SK-N-SH treated with all-trans-retinoic acid at 6 μM for 48 hours (cell line): ENCODE measurements at regions not wholly inside any gene's neighbourhood (a gene's known extent, or its start where the extent isn't known, plus 50 kb on each side); places are given as distances from the start of the nearest gene placed in this dataset.

Experiments
- ATAC-seq: fragments of 200-7000 bp; cut with Tn5 transposase; 3 replicates; pipeline ENCODE4 v1.9.1; 2020; ENCODE audit warnings: mild to moderate bottlenecking, moderate library complexity
- ARNTL ChIP-seq: fragments of 450-650 bp; formaldehyde crosslinking; IDR thresholded peaks from 2 replicates; pipeline ENCODE4 v1.5.0; 2020; ENCODE audit warnings: low read depth, mild to moderate bottlenecking, moderate library complexity, borderline replicate concordance
- BACH2 ChIP-seq: fragments of 250-450 bp; sonication (Bioruptor Pico); IDR thresholded peaks from 2 replicates; pipeline ENCODE4 v1.9.0; 2021; ENCODE audit warnings: mild to moderate bottlenecking, borderline replicate concordance
- CSDC2 ChIP-seq: fragments of 250-450 bp; sonication (Bioruptor Pico); IDR thresholded peaks from 2 replicates; pipeline ENCODE4 v1.5.0; 2020; ENCODE audit warnings: mild to moderate bottlenecking, moderate library complexity
- ESRRG ChIP-seq: fragments of 250-450 bp; sonication (Bioruptor Pico); IDR thresholded peaks from 2 replicates; pipeline ENCODE4 v1.6.1; 2021; ENCODE audit warnings: mild to moderate bottlenecking
- ISL1 ChIP-seq: fragments of 250-450 bp; sonication (Bioruptor Pico); IDR thresholded peaks from 2 replicates; pipeline ENCODE4 v2.1.2; 2022; ENCODE audit warnings: mild to moderate bottlenecking, moderate library complexity
- RARB ChIP-seq: fragments of 250-450 bp; sonication (Bioruptor Pico); IDR thresholded peaks from 2 replicates; pipeline ENCODE4 v1.8.0; 2021; ENCODE audit warnings: mild to moderate bottlenecking, moderate library complexity
- SNAI2 ChIP-seq: fragments of 250-450 bp; sonication (Bioruptor Pico); IDR thresholded peaks from 2 replicates; pipeline ENCODE4 v1.5.0; 2020; ENCODE audit warnings: mild to moderate bottlenecking, moderate library complexity
- TCF4 ChIP-seq: fragments of 250-450 bp; sonication (Bioruptor Pico); IDR thresholded peaks from 2 replicates; pipeline ENCODE4 v1.8.0; 2021; ENCODE audit warnings: mild to moderate bottlenecking, moderate library complexity, borderline replicate concordance
- TOX ChIP-seq: fragments of 250-450 bp; sonication (Bioruptor Pico); IDR thresholded peaks from 2 replicates; pipeline ENCODE4 v1.8.0; 2021; ENCODE audit warnings: mild to moderate bottlenecking, moderate library complexity, borderline replicate concordance
- ZC3H10 ChIP-seq: fragments of 250-450 bp; sonication (Bioruptor Pico); IDR thresholded peaks from 2 replicates; pipeline ENCODE4 v1.5.1; 2021; ENCODE audit warnings: mild to moderate bottlenecking, moderate library complexity
- ZFP3 ChIP-seq: fragments of 250-450 bp; sonication (Bioruptor Pico); IDR thresholded peaks from 2 replicates; pipeline ENCODE4 v1.5.0; 2020; ENCODE audit warnings: mild to moderate bottlenecking, moderate library complexity
- ZFP30 ChIP-seq: fragments of 450-650 bp; formaldehyde crosslinking; IDR thresholded peaks from 2 replicates; pipeline ENCODE4 v1.5.0; 2022; ENCODE audit warnings: mild to moderate bottlenecking, moderate library complexity
- ZNF565 ChIP-seq: fragments of 450-650 bp; formaldehyde crosslinking; conservative IDR thresholded peaks from 2 replicates; pipeline ENCODE4 v1.5.0; 2020; ENCODE audit warnings: low read depth, mild to moderate bottlenecking, moderate library complexity
- ZNF70 ChIP-seq: fragments of 450-650 bp; formaldehyde crosslinking; IDR thresholded peaks from 2 replicates; pipeline ENCODE4 v1.5.0; 2020; ENCODE audit warnings: mild to moderate bottlenecking, moderate library complexity
- ZNF8 ChIP-seq: fragments of 450-650 bp; formaldehyde crosslinking; IDR thresholded peaks from 2 replicates; pipeline ENCODE4 v1.5.0; 2020; ENCODE audit warnings: mild to moderate bottlenecking, moderate library complexity
- TF ChIP-seq, protein P1 (sequence below): fragments of 250-450 bp; sonication (Bioruptor Pico); IDR thresholded peaks from 2 replicates; pipeline ENCODE4 v1.5.1; 2021; ENCODE audit warnings: mild to moderate bottlenecking, moderate library complexity
- TF ChIP-seq, protein P2 (sequence below): fragments of 250-450 bp; sonication (Bioruptor Pico); IDR thresholded peaks from 2 replicates; pipeline ENCODE4 v1.8.0; 2021; ENCODE audit warnings: low read depth, mild to moderate bottlenecking, moderate library complexity, borderline replicate concordance
- TF ChIP-seq, protein P3 (sequence below): fragments of 250-450 bp; sonication (Bioruptor Pico); IDR thresholded peaks from 2 replicates; pipeline ENCODE4 v1.5.1; 2020; ENCODE audit warnings: low read depth, mild to moderate bottlenecking, moderate library complexity
- TF ChIP-seq, protein P4 (sequence below): fragments of 250-450 bp; sonication (Bioruptor Pico); IDR thresholded peaks from 2 replicates; pipeline ENCODE4 v1.8.0; 2020; ENCODE audit warnings: mild to moderate bottlenecking, moderate library complexity, borderline replicate concordance

DNA sequence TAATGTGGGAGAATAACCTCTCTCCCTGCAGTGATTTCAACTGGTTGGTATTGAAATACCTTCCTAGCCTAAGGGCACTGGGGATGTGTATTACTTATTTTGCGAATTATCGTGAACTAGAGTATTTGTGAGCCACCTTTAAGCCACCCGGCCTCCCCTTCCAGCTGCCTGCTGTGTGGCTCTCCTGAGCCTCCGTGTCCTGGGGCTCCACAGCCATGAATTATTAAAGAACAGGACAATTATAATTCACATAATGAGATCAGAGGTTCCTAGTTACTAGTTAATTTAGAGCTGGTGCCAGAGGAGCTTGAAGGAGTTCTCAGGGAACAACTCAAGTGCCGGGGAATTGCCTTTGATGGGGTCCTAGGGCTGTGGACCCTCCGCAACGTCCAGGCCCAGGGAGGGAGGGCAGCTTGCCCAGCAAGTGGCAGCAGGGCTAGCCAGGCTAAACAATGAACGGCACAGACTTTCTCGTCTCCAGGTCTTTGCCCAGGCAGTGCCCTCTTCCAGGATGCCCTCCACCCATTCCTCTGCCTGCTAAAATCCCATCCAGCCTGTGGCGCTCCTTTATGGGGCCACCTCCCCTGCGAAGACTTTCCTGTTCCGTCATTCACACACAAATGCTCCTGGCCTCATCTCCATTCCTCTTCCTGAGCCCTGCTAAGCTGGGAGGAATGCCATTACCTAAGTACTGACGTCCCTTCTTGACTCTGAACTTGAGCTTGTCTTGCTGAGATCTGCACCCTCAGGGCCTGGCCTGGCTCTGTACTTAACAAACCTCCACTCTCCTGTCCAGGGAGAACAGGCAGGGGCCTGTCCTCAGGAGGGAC is 91.5 kb downstream of the RTL6 start (continued):
- TF ChIP-seq, protein P1, sequence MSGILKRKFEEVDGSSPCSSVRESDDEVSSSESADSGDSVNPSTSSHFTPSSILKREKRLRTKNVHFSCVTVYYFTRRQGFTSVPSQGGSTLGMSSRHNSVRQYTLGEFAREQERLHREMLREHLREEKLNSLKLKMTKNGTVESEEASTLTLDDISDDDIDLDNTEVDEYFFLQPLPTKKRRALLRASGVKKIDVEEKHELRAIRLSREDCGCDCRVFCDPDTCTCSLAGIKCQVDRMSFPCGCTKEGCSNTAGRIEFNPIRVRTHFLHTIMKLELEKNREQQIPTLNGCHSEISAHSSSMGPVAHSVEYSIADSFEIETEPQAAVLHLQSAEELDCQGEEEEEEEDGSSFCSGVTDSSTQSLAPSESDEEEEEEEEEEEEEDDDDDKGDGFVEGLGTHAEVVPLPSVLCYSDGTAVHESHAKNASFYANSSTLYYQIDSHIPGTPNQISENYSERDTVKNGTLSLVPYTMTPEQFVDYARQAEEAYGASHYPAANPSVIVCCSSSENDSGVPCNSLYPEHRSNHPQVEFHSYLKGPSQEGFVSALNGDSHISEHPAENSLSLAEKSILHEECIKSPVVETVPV (CRISPR knock-in tag), result no peak
- no peak for TF ChIP-seq ZNF70
- TF ChIP-seq ZNF565 (CRISPR knock-in tag), result no peak
- no peak for TF ChIP-seq ARNTL (CRISPR knock-in tag)
- TF ChIP-seq TCF4 (CRISPR knock-in tag), result no peak
- TF ChIP-seq ZNF8 (CRISPR knock-in tag), result no peak
- no peak for TF ChIP-seq ZFP30 (CRISPR knock-in tag)
- no peak for TF ChIP-seq ESRRG (CRISPR knock-in tag)
- TF ChIP-seq RARB (CRISPR knock-in tag), result no peak

DNA sequence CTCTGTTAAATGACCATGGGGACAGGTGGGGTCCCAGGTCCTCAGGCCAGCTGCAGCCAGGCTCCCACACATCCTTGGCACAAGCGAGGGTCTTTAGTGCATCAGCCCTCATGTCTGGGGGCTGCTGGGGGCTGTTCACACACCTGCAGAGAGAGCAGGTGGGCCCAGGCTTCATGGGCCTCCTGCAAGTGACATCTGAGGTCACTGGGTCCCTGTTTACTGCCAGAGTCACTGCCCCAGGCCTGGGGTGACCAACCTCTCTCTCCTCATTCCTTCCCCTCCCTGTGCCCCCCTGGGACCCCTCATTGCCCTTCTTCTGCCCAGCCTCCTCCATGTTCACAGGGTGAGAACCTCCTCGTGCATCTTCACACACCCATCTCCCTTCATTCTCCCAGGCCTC is 92.4 kb downstream of the RTL6 start:
- no peak for ATAC-seq
- TF ChIP-seq ISL1 (CRISPR knock-in tag), result no peak
- no peak for TF ChIP-seq TOX (CRISPR knock-in tag)
- TF ChIP-seq, protein P2, sequence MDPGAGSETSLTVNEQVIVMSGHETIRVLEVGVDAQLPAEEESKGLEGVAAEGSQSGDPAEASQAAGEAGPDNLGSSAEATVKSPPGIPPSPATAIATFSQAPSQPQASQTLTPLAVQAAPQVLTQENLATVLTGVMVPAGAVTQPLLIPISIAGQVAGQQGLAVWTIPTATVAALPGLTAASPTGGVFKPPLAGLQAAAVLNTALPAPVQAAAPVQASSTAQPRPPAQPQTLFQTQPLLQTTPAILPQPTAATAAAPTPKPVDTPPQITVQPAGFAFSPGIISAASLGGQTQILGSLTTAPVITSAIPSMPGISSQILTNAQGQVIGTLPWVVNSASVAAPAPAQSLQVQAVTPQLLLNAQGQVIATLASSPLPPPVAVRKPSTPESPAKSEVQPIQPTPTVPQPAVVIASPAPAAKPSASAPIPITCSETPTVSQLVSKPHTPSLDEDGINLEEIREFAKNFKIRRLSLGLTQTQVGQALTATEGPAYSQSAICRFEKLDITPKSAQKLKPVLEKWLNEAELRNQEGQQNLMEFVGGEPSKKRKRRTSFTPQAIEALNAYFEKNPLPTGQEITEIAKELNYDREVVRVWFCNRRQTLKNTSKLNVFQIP (CRISPR knock-in tag), result no peak
- no peak for TF ChIP-seq BACH2 (CRISPR knock-in tag)
- no peak for TF ChIP-seq ZFP30 (CRISPR knock-in tag)
- no peak for TF ChIP-seq ZC3H10 (CRISPR knock-in tag)
- TF ChIP-seq, protein P1 (CRISPR knock-in tag), result no peak
- TF ChIP-seq TCF4 (CRISPR knock-in tag), result no peak
- no peak for TF ChIP-seq ZNF565 (CRISPR knock-in tag)
- TF ChIP-seq, all 23 proteins: peak for 0

DNA sequence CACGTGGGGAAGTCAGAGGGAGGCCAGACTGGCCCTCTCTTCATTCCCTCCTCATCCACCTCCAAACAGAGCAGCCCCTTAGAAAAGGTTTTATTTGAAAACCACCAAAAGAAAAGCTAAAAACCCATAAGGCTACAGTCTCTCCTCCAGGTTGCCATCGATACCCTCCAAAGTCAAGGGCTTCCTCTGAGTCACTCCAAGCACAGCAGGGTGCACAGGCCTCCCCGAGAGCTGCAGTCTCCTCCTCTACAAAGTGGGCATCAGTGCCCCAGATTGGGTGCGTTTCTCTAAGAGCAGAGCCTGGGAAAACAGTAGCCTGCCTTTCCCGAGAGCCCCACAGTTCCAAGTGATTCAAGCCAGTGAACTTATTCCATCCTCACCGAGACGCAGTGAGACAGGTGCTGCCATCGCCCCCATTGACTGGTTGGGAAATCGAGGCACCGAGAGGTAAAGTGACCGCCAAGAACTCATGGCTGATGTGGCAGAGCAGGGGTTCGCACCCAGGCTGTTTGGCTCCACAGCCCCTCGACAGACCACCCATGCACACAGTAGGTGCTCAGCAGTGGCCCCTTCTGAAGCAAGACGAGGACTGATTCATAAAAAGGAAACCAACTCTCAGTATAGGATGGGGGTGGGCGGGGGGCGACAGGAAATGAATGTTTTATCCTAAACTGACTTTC is 91.7 kb upstream of the SHISAL1 start:
- ATAC-seq, result no peak

More for the DNA sequence above, 91.7 kb upstream of the SHISAL1 start:
- TF ChIP-seq, protein P1 (CRISPR knock-in tag), result no peak
- no peak for TF ChIP-seq TCF4 (CRISPR knock-in tag)
- no peak for TF ChIP-seq ZFP30 (CRISPR knock-in tag)
- TF ChIP-seq, protein P3, sequence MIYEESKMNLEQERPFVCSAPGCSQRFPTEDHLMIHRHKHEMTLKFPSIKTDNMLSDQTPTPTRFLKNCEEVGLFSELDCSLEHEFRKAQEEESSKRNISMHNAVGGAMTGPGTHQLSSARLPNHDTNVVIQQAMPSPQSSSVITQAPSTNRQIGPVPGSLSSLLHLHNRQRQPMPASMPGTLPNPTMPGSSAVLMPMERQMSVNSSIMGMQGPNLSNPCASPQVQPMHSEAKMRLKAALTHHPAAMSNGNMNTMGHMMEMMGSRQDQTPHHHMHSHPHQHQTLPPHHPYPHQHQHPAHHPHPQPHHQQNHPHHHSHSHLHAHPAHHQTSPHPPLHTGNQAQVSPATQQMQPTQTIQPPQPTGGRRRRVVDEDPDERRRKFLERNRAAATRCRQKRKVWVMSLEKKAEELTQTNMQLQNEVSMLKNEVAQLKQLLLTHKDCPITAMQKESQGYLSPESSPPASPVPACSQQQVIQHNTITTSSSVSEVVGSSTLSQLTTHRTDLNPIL, result no peak
- TF ChIP-seq, protein P4, sequence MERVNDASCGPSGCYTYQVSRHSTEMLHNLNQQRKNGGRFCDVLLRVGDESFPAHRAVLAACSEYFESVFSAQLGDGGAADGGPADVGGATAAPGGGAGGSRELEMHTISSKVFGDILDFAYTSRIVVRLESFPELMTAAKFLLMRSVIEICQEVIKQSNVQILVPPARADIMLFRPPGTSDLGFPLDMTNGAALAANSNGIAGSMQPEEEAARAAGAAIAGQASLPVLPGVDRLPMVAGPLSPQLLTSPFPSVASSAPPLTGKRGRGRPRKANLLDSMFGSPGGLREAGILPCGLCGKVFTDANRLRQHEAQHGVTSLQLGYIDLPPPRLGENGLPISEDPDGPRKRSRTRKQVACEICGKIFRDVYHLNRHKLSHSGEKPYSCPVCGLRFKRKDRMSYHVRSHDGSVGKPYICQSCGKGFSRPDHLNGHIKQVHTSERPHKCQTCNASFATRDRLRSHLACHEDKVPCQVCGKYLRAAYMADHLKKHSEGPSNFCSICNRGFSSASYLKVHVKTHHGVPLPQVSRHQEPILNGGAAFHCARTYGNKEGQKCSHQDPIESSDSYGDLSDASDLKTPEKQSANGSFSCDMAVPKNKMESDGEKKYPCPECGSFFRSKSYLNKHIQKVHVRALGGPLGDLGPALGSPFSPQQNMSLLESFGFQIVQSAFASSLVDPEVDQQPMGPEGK (CRISPR knock-in tag), result no peak
- TF ChIP-seq TOX (CRISPR knock-in tag), result no peak
- TF ChIP-seq ZC3H10 (CRISPR knock-in tag), result no peak
- no peak for TF ChIP-seq CSDC2 (CRISPR knock-in tag)
- TF ChIP-seq RARB (CRISPR knock-in tag), result no peak
- TF ChIP-seq BACH2 (CRISPR knock-in tag), result no peak
- TF ChIP-seq ZNF70, result no peak
- TF ChIP-seq ZNF8 (CRISPR knock-in tag), result no peak
- TF ChIP-seq, protein P2 (CRISPR knock-in tag), result no peak
- TF ChIP-seq SNAI2 (CRISPR knock-in tag), result no peak
- TF ChIP-seq ESRRG (CRISPR knock-in tag), result no peak
- TF ChIP-seq ZFP3, result no peak
